ENCODE measurements at regions not wholly inside any gene's neighbourhood (a gene's known extent, or its start where the extent isn't known, plus 50 kb on each side); places are given as distances from the start of the nearest gene placed in this dataset.

GRCh38 chr15:37359893-37360290, 259.5 kb upstream of the MEIS2 start:
- no peak for TF ChIP-seq EZH2 (IDR thresholded peaks at IDR 0.05)
- TF ChIP-seq CTCF (IDR thresholded peaks at IDR 0.05), result no peak
- no peak for TF ChIP-seq EZH2phosphoT487 (IDR thresholded peaks at IDR 0.05)

All from neural progenitor cell (in vitro differentiated cells).